ENCODE measurements at regions not wholly inside any gene's neighbourhood (a gene's known extent, or its start where the extent isn't known, plus 50 kb on each side); places are given as distances from the start of the nearest gene placed in this dataset.
"Not testable (repeated sequence)": the region's sequence is repeated elsewhere in the genome, so short reads cannot be mapped to it uniquely, and the experiment has no call there.

GRCh38 chrX:45982958-45983727 is 562.1 kb downstream of the ZNF674 start:
- not testable (repeated sequence) for DNase-seq (ENCODE audit: low read depth)

GRCh38 chrX:45980726-45981125 is 564.5 kb downstream of the ZNF674 start:
- no peak for DNase-seq (ENCODE audit: low read depth)

- no peak for DNase-seq (ENCODE audit: low read depth)
Measured at GRCh38 chrX:45975633-45976032, 569.6 kb downstream of the ZNF674 start.

- DNase-seq (ENCODE audit: low read depth): no peak
Measured at GRCh38 chrX:45972636-45973035, 572.6 kb downstream of the ZNF674 start.

- DNase-seq (ENCODE audit: low read depth): no peak
Measured at GRCh38 chrX:45959567-45959966, 585.7 kb downstream of the ZNF674 start.

- no peak for DNase-seq (ENCODE audit: low read depth)
Measured at GRCh38 chrX:45956191-45956870, 588.9 kb downstream of the ZNF674 start.

- no peak for DNase-seq (ENCODE audit: low read depth)
Measured at GRCh38 chrX:45955661-45956060, 589.6 kb downstream of the ZNF674 start.

- no peak for DNase-seq (ENCODE audit: low read depth)
Measured at GRCh38 chrX:45954026-45954425, 591.2 kb downstream of the ZNF674 start.

GRCh38 chrX:45952030-45952429 is 593.2 kb downstream of the ZNF674 start:
- no peak for DNase-seq (ENCODE audit: low read depth)

- DNase-seq (ENCODE audit: low read depth): no peak
Measured at GRCh38 chrX:45935408-45935807, 609.8 kb downstream of the ZNF674 start.

GRCh38 chrX:45912316-45912715 is 632.9 kb downstream of the ZNF674 start:
- no peak for DNase-seq (ENCODE audit: low read depth)

GRCh38 chrX:45907786-45908185 is 637.4 kb downstream of the ZNF674 start:
- no peak for DNase-seq (ENCODE audit: low read depth)

- no peak for DNase-seq (ENCODE audit: low read depth)
Measured at GRCh38 chrX:45903781-45904201, 641.4 kb downstream of the ZNF674 start.

- DNase-seq (ENCODE audit: low read depth): no peak
Measured at GRCh38 chrX:45900766-45901615, 644.2 kb downstream of the ZNF674 start.

- no peak for DNase-seq (ENCODE audit: low read depth)
Measured at GRCh38 chrX:45894864-45895645, 650.2 kb downstream of the ZNF674 start.

GRCh38 chrX:45889471-45889870 is 655.8 kb downstream of the ZNF674 start:
- no peak for DNase-seq (ENCODE audit: low read depth)

GRCh38 chrX:45888518-45888917 is 656.7 kb downstream of the ZNF674 start:
- no peak for DNase-seq (ENCODE audit: low read depth)

GRCh38 chrX:45885931-45886330 is 659.3 kb downstream of the ZNF674 start:
- no peak for DNase-seq (ENCODE audit: low read depth)

- no peak for DNase-seq (ENCODE audit: low read depth)
Measured at GRCh38 chrX:45879512-45879911, 665.7 kb downstream of the ZNF674 start.

GRCh38 chrX:45876206-45876605 is 669.0 kb downstream of the ZNF674 start:
- DNase-seq (ENCODE audit: low read depth): no peak

- DNase-seq (ENCODE audit: low read depth): no peak
Measured at GRCh38 chrX:45873781-45874180, 671.4 kb downstream of the ZNF674 start.

GRCh38 chrX:45872480-45872879 is 671.8 kb upstream of the DIPK2B start:
- no peak for DNase-seq (ENCODE audit: low read depth)
